Lung (tissue), 11 donors: ENCODE measurements at regions not wholly inside any gene's neighbourhood (a gene's known extent, or its start where the extent isn't known, plus 50 kb on each side); places are given as distances from the start of the nearest gene placed in this dataset.

Experiments
- ATAC-seq: fragments of 200-7000 bp; cut with Tn5 transposase; one replicate; pipeline ENCODE4 v1.9.1; 2020; ENCODE audit warnings: moderate number of reproducible peaks; ENCODE audit not compliant: insufficient read depth, low FRiP score
- DNase-seq, 3 donors: peaks; one replicate each; pipeline ENCODE4 v3.0.0-alpha.2; 2013 to 2017
- H3K27ac ChIP-seq, 2 donors: one replicate each; pipeline ENCODE4 v1.5.1; 2013; ENCODE audit warnings: mild to moderate bottlenecking in 2 of 2, moderate library complexity in 2 of 2, control low read depth in 1 of 2, inconsistent platforms in 1 of 2, low read depth in 1 of 2, low read length in 1 of 2
- H3K27me3 ChIP-seq, 3 donors: one replicate each; pipeline ENCODE4 v1.5.1; 2013; ENCODE audit warnings: low read length in 2 of 3; ENCODE audit not compliant: control insufficient read depth in 3 of 3, insufficient read depth in 3 of 3
- H3K36me3 ChIP-seq, 4 donors: one replicate each; pipeline ENCODE4 v1.5.1; 2013; ENCODE audit warnings: low read length in 4 of 4, mild to moderate bottlenecking in 1 of 4, moderate library complexity in 1 of 4; ENCODE audit not compliant: control insufficient read depth in 4 of 4, insufficient read depth in 4 of 4
- H3K4me1 ChIP-seq, 5 donors: one replicate each; pipeline ENCODE4 v1.5.1; 2013; ENCODE audit warnings: low read length in 5 of 5, mild to moderate bottlenecking in 2 of 5, moderate library complexity in 1 of 5; ENCODE audit not compliant: control insufficient read depth in 5 of 5, insufficient read depth in 5 of 5
- H3K4me3 ChIP-seq: one replicate; pipeline ENCODE4 v1.5.1; 2013; ENCODE audit warnings: mild to moderate bottlenecking, control low read depth, moderate library complexity
- H3K9ac ChIP-seq, 2 donors: one replicate each; pipeline ENCODE4 v1.5.1; 2013; ENCODE audit warnings: low read length in 2 of 2, control low read depth in 1 of 2; ENCODE audit not compliant: insufficient read depth in 1 of 2
- H3K9me3 ChIP-seq, 4 donors: one replicate each; pipeline ENCODE4 v1.5.1; 2013; ENCODE audit warnings: low read length in 3 of 4, mild to moderate bottlenecking in 1 of 4, moderate library complexity in 1 of 4; ENCODE audit not compliant: control insufficient read depth in 4 of 4, insufficient read depth in 3 of 4
- WGBS, 2 donors: extraction: QIAGEN DNeasy Blood & Tissue Kit; methylation state at CpG; one replicate each; pipeline ENCODE4 v1.1.7; 2013; 5-methylcytosine and 5-hydroxymethylcytosine counted together
- TF ChIP-seq, protein P1 (sequence below): IDR thresholded peaks from 2 replicates; pipeline ENCODE4 v1.5.1; 2012; ENCODE audit warnings: mild to moderate bottlenecking; ENCODE audit errors: control extremely low read depth, extremely low read depth
- donor health status: control.
- donor health status: control.
- donor health status: Bipolar disorder and iron deficiency.
- donor health status: healthy.
- donor health status: DM: yes; HTN: yes; CAD: no.

DNA sequence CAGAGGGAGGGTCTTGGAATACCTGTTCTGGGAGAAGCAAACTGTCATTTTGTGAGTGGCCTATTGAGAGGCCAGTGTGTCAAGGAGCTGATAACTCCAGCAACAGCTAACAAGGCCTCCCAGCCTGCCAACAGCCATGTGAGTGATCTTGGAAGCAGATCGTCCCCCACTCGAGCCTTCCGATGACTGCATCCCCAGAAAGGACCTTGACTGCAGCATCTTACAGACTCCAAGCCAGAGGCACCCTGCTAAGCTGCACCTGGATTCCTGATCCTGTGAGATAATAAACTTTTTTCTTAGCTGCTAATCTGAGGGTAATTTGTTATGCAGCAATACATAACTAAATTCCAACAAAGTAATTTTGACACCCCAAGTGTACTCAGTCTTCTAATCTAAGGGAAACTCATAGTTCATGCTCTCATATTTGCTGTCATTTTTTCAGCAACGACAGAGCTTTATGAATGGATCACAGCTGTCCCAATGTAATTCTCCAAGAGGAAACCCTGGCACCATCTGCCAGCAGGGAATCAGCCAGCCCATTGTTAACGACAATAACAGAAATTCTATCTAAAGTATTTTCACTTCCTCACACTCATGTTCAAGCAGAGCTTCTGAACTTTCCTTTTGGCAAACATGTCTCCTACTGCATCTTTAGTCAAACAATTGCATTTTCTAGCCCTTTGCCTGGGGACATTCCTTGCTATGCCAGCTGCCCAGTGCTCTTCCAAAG is 470.2 kb upstream of the BTBD3 start:
- no peak overlapping the region for H3K9ac ChIP-seq
- H3K9me3 ChIP-seq, result no peaks in the 10 kb centered on the region
- H3K4me1 ChIP-seq, result no peaks in the 10 kb centered on the region
- H3K27me3 ChIP-seq, result no peaks in the 10 kb centered on the region
- H3K27ac ChIP-seq, result no peak overlapping the region
- H3K36me3 ChIP-seq, result no peaks in the 10 kb centered on the region
- ATAC-seq, result no peak
- no peak for DNase-seq
- no peak overlapping the region for H3K4me3 ChIP-seq
- WGBS, 2 donors, result 35 to 41% methylated on average over 5 of the region's 5 CpGs
- TF ChIP-seq, protein P1, sequence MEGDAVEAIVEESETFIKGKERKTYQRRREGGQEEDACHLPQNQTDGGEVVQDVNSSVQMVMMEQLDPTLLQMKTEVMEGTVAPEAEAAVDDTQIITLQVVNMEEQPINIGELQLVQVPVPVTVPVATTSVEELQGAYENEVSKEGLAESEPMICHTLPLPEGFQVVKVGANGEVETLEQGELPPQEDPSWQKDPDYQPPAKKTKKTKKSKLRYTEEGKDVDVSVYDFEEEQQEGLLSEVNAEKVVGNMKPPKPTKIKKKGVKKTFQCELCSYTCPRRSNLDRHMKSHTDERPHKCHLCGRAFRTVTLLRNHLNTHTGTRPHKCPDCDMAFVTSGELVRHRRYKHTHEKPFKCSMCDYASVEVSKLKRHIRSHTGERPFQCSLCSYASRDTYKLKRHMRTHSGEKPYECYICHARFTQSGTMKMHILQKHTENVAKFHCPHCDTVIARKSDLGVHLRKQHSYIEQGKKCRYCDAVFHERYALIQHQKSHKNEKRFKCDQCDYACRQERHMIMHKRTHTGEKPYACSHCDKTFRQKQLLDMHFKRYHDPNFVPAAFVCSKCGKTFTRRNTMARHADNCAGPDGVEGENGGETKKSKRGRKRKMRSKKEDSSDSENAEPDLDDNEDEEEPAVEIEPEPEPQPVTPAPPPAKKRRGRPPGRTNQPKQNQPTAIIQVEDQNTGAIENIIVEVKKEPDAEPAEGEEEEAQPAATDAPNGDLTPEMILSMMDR, result no peak

DNA sequence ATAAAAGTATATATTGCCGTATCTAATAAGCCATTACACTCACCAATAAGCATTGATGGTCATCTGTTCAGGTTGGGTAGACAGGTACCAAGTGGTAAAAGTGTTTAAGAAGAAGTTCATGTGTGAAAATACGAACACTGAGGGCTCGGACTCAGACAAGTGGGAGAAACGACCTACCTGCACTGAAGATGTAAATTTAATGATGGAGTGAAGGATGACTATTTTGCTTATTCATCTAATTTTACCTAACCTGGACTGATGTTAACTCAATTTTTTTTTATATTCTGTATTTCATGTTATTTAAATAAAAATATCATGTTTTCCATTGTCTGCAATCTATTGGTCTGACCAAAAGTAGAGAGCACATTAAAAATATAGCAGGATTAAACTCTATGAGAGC is 469.1 kb upstream of the BTBD3 start:
- ATAC-seq (no peak), DNase-seq (no peak)
- TF ChIP-seq, protein P1, result no peak
- H3K27ac ChIP-seq, result no peak overlapping the region
- no peaks in the 10 kb centered on the region for H3K27me3 ChIP-seq
- no peak overlapping the region for H3K4me3 ChIP-seq
- no peak overlapping the region for H3K9ac ChIP-seq
- 91 to 97% methylated on average over 4 of the region's 4 CpGs for WGBS, 2 donors
- H3K4me1 ChIP-seq, result peaks cover 0 to 1% (median 0%) of the 10 kb centered on the region in 5 donors
- H3K9me3 ChIP-seq, result peaks cover 0 to 2% (median 0%) of the 10 kb centered on the region in 4 donors
- H3K36me3 ChIP-seq, result no peaks in the 10 kb centered on the region

DNA sequence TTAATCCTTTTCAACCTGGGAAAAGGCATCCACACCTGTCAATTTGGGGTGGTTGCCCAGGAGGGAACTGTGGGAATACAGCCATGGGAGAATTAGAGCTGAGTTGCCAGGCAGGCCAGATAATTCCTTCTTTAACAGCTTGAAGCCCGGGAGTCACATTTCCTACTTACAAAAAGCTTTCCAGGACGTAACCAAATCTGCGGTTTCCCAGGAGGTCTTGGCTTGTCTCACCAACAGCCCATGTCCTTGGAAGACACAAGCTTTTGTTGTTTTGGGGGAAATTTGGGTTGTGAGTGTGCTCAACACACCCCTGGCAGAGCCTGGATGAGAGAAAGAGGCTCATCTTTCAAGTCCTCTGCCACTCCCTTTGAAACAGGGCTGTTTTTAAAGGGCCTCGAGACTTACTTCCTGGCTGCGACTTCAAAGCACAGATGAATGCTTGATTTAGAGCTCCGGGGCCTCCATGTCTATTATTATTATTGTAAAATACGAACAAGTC is 465.9 kb upstream of the BTBD3 start:
- H3K9ac ChIP-seq, result no peak overlapping the region

More for the DNA sequence above, 465.9 kb upstream of the BTBD3 start:
- Histone ChIP-seq H3K4me1 (peaks cover 0 to 3% (median 0%) of the 10 kb centered on the region in 5 donors), H3K9me3 (peaks cover 0 to 2% (median 0%) of the 10 kb centered on the region in 4 donors), H3K36me3 (no peaks in the 10 kb centered on the region), H3K27ac (no peak overlapping the region), H3K27me3 (no peaks in the 10 kb centered on the region), H3K4me3 (no peak overlapping the region)
- TF ChIP-seq, protein P1, result no peak
- 52 to 62% methylated on average over 7 of the region's 7 CpGs for WGBS, 2 donors
- ATAC-seq (no peak), DNase-seq (peak in 2 of 3 donors; percentile 6 to 27)
